ENCODE measurements at regions not wholly inside any gene's neighbourhood (a gene's known extent, or its start where the extent isn't known, plus 50 kb on each side); places are given as distances from the start of the nearest gene placed in this dataset.

GRCh38 chr4:141439223-141439622 is 197.2 kb upstream of the IL15 start:
- no peak for DNase-seq (ENCODE audit: low read depth)
- no peak for TF ChIP-seq CTCF (IDR thresholded peaks at IDR 0.05; ENCODE audit: insufficient read depth, low read depth, low read length)
- no peak overlapping the region for H3K4me3 ChIP-seq (ENCODE audit: low read depth, low read length)

GRCh38 chr4:141447761-141448160 is 188.6 kb upstream of the IL15 start:
- no peak overlapping the region for H3K4me3 ChIP-seq (ENCODE audit: low read depth, low read length)
- DNase-seq (ENCODE audit: low read depth) = no peak
- TF ChIP-seq CTCF (IDR thresholded peaks at IDR 0.05; ENCODE audit: insufficient read depth, low read depth, low read length) = no peak

- no peak overlapping the region for H3K4me3 ChIP-seq (ENCODE audit: low read depth, low read length)
- no peak for DNase-seq (ENCODE audit: low read depth)
- no peak for TF ChIP-seq CTCF (IDR thresholded peaks at IDR 0.05; ENCODE audit: insufficient read depth, low read depth, low read length)
These were observed 187.9 kb upstream of the IL15 start for GRCh38 chr4:141448490-141448889.

DNA sequence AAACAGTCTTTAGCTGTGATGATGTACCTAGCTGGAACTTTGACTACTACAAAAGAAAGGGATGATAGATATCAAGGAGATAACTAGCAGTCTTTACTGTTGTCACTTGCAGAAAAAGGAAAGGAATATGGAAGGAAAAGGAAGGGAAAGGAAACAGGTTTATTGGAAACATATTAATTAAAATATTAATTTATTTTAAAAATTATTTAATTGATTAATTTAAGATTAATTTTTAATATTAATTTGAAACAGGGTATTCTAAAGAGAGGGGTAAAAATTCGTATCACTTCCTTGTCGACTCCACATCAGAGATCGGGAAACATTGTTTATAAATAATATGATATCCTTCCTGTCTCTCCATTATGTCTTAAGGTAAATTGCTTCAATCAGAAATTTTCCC is 186.5 kb upstream of the IL15 start:
- TF ChIP-seq CTCF (IDR thresholded peaks at IDR 0.05; ENCODE audit: insufficient read depth, low read depth, low read length) = no peak
- no peak for DNase-seq (ENCODE audit: low read depth)
- no peak overlapping the region for H3K4me3 ChIP-seq (ENCODE audit: low read depth, low read length)

GRCh38 chr4:141455651-141456050 is 180.7 kb upstream of the IL15 start:
- H3K4me3 ChIP-seq (ENCODE audit: low read depth, low read length) = no peak overlapping the region
- no peak for TF ChIP-seq CTCF (IDR thresholded peaks at IDR 0.05; ENCODE audit: insufficient read depth, low read depth, low read length)
- no peak for DNase-seq (ENCODE audit: low read depth)

- no peak for DNase-seq (ENCODE audit: low read depth)
- TF ChIP-seq CTCF (IDR thresholded peaks at IDR 0.05; ENCODE audit: insufficient read depth, low read depth, low read length) = no peak
- no peak overlapping the region for H3K4me3 ChIP-seq (ENCODE audit: low read depth, low read length)
These were observed 178.7 kb upstream of the IL15 start for GRCh38 chr4:141457653-141458052.

GRCh38 chr4:141458501-141458900 is 177.9 kb upstream of the IL15 start:
- DNase-seq (ENCODE audit: low read depth) = no peak
- TF ChIP-seq CTCF (IDR thresholded peaks at IDR 0.05; ENCODE audit: insufficient read depth, low read depth, low read length) = no peak
- H3K4me3 ChIP-seq (ENCODE audit: low read depth, low read length) = no peak overlapping the region

Measured in fibroblast of villous mesenchyme (primary cell).